ENCODE measurements at regions not wholly inside any gene's neighbourhood (a gene's known extent, or its start where the extent isn't known, plus 50 kb on each side); places are given as distances from the start of the nearest gene placed in this dataset.

DNA sequence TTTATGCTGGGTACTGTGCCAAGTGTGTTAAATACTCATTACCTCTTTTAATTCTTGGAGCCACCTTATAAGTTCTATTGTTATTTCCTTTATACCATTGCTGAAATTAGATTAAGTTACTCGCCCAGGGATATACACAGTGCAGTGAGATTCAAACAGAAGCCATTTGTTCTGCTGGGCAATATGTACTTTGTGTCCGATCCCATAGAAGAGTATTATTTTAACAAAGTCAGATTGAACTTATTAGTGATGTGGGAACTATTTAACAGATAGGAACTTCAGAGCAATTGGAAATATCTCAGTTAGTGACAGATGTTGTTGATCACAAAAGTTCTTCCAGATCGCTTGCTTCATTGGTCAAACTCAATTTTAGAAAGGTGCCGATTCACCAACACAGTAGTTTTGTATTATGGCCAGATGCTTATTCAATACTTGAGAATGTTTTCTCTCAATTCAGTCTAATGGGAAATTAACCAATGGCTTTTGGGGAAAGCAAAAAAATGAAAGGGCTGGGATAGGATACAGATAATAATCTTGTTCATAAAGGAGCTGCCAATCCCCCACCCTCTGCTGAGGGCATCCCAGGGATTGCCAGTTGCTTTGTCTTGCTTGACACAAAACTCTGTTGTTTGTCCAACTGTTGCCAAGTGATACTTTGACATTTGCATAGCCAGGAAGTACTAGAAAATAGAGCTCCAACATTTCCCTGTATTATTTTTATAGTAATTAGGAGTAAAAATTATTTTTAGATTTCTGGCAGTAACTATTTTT, 94.8 kb upstream of the SEMA6A start:
- TF ChIP-seq, protein P1, sequence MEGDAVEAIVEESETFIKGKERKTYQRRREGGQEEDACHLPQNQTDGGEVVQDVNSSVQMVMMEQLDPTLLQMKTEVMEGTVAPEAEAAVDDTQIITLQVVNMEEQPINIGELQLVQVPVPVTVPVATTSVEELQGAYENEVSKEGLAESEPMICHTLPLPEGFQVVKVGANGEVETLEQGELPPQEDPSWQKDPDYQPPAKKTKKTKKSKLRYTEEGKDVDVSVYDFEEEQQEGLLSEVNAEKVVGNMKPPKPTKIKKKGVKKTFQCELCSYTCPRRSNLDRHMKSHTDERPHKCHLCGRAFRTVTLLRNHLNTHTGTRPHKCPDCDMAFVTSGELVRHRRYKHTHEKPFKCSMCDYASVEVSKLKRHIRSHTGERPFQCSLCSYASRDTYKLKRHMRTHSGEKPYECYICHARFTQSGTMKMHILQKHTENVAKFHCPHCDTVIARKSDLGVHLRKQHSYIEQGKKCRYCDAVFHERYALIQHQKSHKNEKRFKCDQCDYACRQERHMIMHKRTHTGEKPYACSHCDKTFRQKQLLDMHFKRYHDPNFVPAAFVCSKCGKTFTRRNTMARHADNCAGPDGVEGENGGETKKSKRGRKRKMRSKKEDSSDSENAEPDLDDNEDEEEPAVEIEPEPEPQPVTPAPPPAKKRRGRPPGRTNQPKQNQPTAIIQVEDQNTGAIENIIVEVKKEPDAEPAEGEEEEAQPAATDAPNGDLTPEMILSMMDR (IDR thresholded peaks at IDR 0.05): no peak
- TF ChIP-seq POLR2A (IDR thresholded peaks at IDR 0.05): no peak

Measured in Peyer's patch (tissue), 4 donors.